ENCODE measurements at regions not wholly inside any gene's neighbourhood (a gene's known extent, or its start where the extent isn't known, plus 50 kb on each side); places are given as distances from the start of the nearest gene placed in this dataset.

- Mint-ChIP-seq H3K4me3 (no peak overlapping the region), H3K27ac (no peak overlapping the region), H3K36me3 (ENCODE audit: low read depth) (no peaks in the 10 kb centered on the region), H3K27me3 (ENCODE audit: low read depth) (no peaks in the 10 kb centered on the region), H3K4me1 (no peaks in the 10 kb centered on the region), H3K9me3 (peaks cover 9% of the 10 kb centered on the region)
- no peak for TF ChIP-seq CTCF (IDR thresholded peaks at IDR 0.05; ENCODE audit: unreplicated experiment in 3 of 3)
Observed at GRCh38 chr20:52011093-52011492, 180.5 kb downstream of the ZFP64 start.

- Mint-ChIP-seq H3K36me3 (ENCODE audit: low read depth) (no peaks in the 10 kb centered on the region), H3K4me1 (no peaks in the 10 kb centered on the region), H3K27me3 (ENCODE audit: low read depth) (no peaks in the 10 kb centered on the region), H3K4me3 (no peak overlapping the region), H3K27ac (no peak overlapping the region), H3K9me3 (peaks cover 9% of the 10 kb centered on the region)
- no peak for TF ChIP-seq CTCF (IDR thresholded peaks at IDR 0.05; ENCODE audit: unreplicated experiment in 3 of 3)
Observed at GRCh38 chr20:52010541-52010940, 181.0 kb downstream of the ZFP64 start.

DNA sequence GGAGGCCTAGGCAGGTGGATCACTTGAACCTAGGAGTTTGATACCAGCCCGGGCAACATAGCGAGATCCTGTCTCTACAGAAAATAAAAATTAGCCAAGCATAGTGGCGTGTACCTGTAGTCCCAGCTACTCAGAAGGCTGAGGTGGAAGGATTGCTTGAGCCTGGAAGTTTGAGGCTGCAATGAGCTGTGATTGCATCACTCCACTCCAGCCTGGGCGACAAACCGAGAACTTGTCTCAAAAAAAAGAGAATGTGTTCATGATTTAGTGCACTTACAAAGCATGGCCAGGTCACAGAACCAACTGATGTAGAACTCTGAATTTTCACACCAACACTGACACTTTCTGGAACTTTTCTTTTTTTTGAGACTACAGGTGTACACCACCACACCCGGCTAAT, 182.7 kb downstream of the ZFP64 start:
- Mint-ChIP-seq H3K4me3 (no peak overlapping the region), H3K9me3 (peaks cover 9% of the 10 kb centered on the region), H3K27me3 (ENCODE audit: low read depth) (no peaks in the 10 kb centered on the region), H3K27ac (no peak overlapping the region), H3K4me1 (peaks cover 4% of the 10 kb centered on the region), H3K36me3 (ENCODE audit: low read depth) (no peaks in the 10 kb centered on the region)
- TF ChIP-seq CTCF (IDR thresholded peaks at IDR 0.05; ENCODE audit: unreplicated experiment in 3 of 3) = no peak

DNA sequence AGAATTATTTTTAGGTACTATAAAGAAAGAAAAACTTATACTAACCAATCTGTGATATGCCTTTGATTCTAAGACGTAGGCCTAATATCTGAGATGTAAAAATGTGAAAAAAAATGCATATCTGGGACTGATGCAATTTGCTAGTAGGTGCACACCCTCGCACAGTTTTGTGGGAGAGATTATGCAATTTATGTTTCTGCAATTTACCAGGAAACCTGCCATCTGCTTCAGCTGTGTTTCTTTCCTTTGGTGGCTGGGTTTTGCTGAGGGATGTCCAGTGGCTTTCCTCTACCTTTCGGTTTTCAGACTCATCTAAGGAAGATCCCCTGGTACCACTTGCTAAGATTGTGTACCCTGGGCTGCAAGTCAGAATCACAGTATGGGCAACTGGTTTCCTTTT, 186.9 kb downstream of the ZFP64 start:
- no peak for TF ChIP-seq CTCF (IDR thresholded peaks at IDR 0.05; ENCODE audit: unreplicated experiment in 3 of 3)
- no peak overlapping the region for H3K27ac Mint-ChIP-seq
- peaks cover 20% of the 10 kb centered on the region for H3K4me1 Mint-ChIP-seq
- H3K27me3 Mint-ChIP-seq (ENCODE audit: low read depth) = no peaks in the 10 kb centered on the region
- no peaks in the 10 kb centered on the region for H3K9me3 Mint-ChIP-seq
- H3K4me3 Mint-ChIP-seq = no peak overlapping the region
- no peaks in the 10 kb centered on the region for H3K36me3 Mint-ChIP-seq (ENCODE audit: low read depth)

- H3K27me3 Mint-ChIP-seq (ENCODE audit: low read depth) = no peaks in the 10 kb centered on the region
- no peak for TF ChIP-seq CTCF (IDR thresholded peaks at IDR 0.05; ENCODE audit: unreplicated experiment in 3 of 3)
- H3K36me3 Mint-ChIP-seq (ENCODE audit: low read depth) = no peaks in the 10 kb centered on the region
- no peaks in the 10 kb centered on the region for H3K9me3 Mint-ChIP-seq
- H3K27ac Mint-ChIP-seq = no peak overlapping the region
- no peak overlapping the region for H3K4me3 Mint-ChIP-seq
- H3K4me1 Mint-ChIP-seq = peaks cover 20% of the 10 kb centered on the region
Observed at GRCh38 chr20:52004018-52004417, 187.6 kb downstream of the ZFP64 start.

GRCh38 chr20:52003415-52003814, 188.2 kb downstream of the ZFP64 start:
- H3K4me1 Mint-ChIP-seq = peaks cover 20% of the 10 kb centered on the region
- TF ChIP-seq CTCF (IDR thresholded peaks at IDR 0.05; ENCODE audit: unreplicated experiment in 3 of 3) = no peak
- no peaks in the 10 kb centered on the region for H3K36me3 Mint-ChIP-seq (ENCODE audit: low read depth)
- H3K4me3 Mint-ChIP-seq = peak overlapping the region in 1 of 3 experiments; percentile 5
- no peak overlapping the region for H3K27ac Mint-ChIP-seq
- H3K27me3 Mint-ChIP-seq (ENCODE audit: low read depth) = no peaks in the 10 kb centered on the region
- H3K9me3 Mint-ChIP-seq = no peaks in the 10 kb centered on the region

All from nephron (organoid).